ENCODE measurements at regions not wholly inside any gene's neighbourhood (a gene's known extent, or its start where the extent isn't known, plus 50 kb on each side); places are given as distances from the start of the nearest gene placed in this dataset.

GRCh38 chr12:58489394-58489793, 430.9 kb downstream of the LRIG3 start:
- Histone ChIP-seq H3K9ac (ENCODE audit: low read length) (no peak overlapping the region), H3K9me3 (ENCODE audit: low read length) (no peaks in the 10 kb centered on the region), H2AFZ (ENCODE audit: low read length) (no peak overlapping the region), H3K79me2 (ENCODE audit: low read length) (no peaks in the 10 kb centered on the region), H3K4me1 (ENCODE audit: insufficient read depth, low read length) (peaks cover 2% of the 10 kb centered on the region; the same call in 1 of the 2 replicates), H3K4me2 (ENCODE audit: low read length) (no peak overlapping the region), H3K27me3 (ENCODE audit: low read length) (no peaks in the 10 kb centered on the region), H3K4me3 (ENCODE audit: low read length) (no peak overlapping the region), H4K20me1 (ENCODE audit: low read length) (no peaks in the 10 kb centered on the region), H3K36me3 (ENCODE audit: low read depth, low read length) (no peaks in the 10 kb centered on the region), H3K27ac (ENCODE audit: low read length) (no peak overlapping the region), H3K9me2 (replicated peaks; ENCODE audit: low read length) (no peaks in the 10 kb centered on the region), H3F3A (ENCODE audit: low read length, unreplicated experiment) (no peaks in the 10 kb centered on the region)
- intact Hi-C loops (cut with micrococcal nuclease): no loop called here
- ATAC-seq: no peak
- CTCF ChIA-PET: no interaction called here
- no peak for DNase-seq
- TF ChIP-seq CTCF (conservative IDR thresholded peaks at IDR 0.05; ENCODE audit: low read depth, low read length) (no peak), EZH2 (IDR thresholded peaks at IDR 0.05; ENCODE audit: low read length, unreplicated experiment) (no peak), EZH2phosphoT487 (IDR thresholded peaks at IDR 0.05; ENCODE audit: borderline replicate concordance, low read length) (no peak)
- POLR2A ChIA-PET (ENCODE audit: unreplicated experiment): no interaction called here
- no TSS peak for BruUV-seq (replicated peaks)

- ChIA-PET CTCF (no interaction called here), POLR2A (ENCODE audit: unreplicated experiment) (no interaction called here)
- TF ChIP-seq EZH2 (IDR thresholded peaks at IDR 0.05; ENCODE audit: low read length, unreplicated experiment) (no peak), CTCF (conservative IDR thresholded peaks at IDR 0.05; ENCODE audit: low read depth, low read length) (no peak), EZH2phosphoT487 (IDR thresholded peaks at IDR 0.05; ENCODE audit: borderline replicate concordance, low read length) (no peak)
- no peak for ATAC-seq
- Histone ChIP-seq H3K9ac (ENCODE audit: low read length) (no peak overlapping the region), H3F3A (ENCODE audit: low read length, unreplicated experiment) (no peaks in the 10 kb centered on the region), H3K27me3 (ENCODE audit: low read length) (no peaks in the 10 kb centered on the region), H3K27ac (ENCODE audit: low read length) (no peak overlapping the region), H3K9me3 (ENCODE audit: low read length) (no peaks in the 10 kb centered on the region), H3K9me2 (replicated peaks; ENCODE audit: low read length) (no peaks in the 10 kb centered on the region), H3K4me3 (ENCODE audit: low read length) (no peak overlapping the region), H3K79me2 (ENCODE audit: low read length) (no peaks in the 10 kb centered on the region), H4K20me1 (ENCODE audit: low read length) (no peaks in the 10 kb centered on the region), H2AFZ (ENCODE audit: low read length) (no peak overlapping the region), H3K4me2 (ENCODE audit: low read length) (no peak overlapping the region), H3K4me1 (ENCODE audit: insufficient read depth, low read length) (peaks cover 4% of the 10 kb centered on the region; the same call in 1 of the 2 replicates), H3K36me3 (ENCODE audit: low read depth, low read length) (no peaks in the 10 kb centered on the region)
- peak; percentile 10 for DNase-seq
- BruUV-seq (replicated peaks): no TSS peak
- intact Hi-C loops (cut with micrococcal nuclease): no loop called here
Measured at GRCh38 chr12:58491306-58491705, 429.0 kb downstream of the LRIG3 start.

GRCh38 chr12:58496411-58497190, 423.7 kb downstream of the LRIG3 start:
- DNase-seq (peak; percentile 76), ATAC-seq (peak; percentile 48; the same call in 1 of the 2 replicates)
- intact Hi-C loops (cut with micrococcal nuclease): no loop called here
- Histone ChIP-seq H3K4me3 (ENCODE audit: low read length) (no peak overlapping the region), H3K4me2 (ENCODE audit: low read length) (no peak overlapping the region), H3K27ac (ENCODE audit: low read length) (peak overlapping the region; percentile 18), H3K36me3 (ENCODE audit: low read depth, low read length) (no peaks in the 10 kb centered on the region), H3K9ac (ENCODE audit: low read length) (no peak overlapping the region), H3K27me3 (ENCODE audit: low read length) (no peaks in the 10 kb centered on the region), H3K9me3 (ENCODE audit: low read length) (no peaks in the 10 kb centered on the region), H4K20me1 (ENCODE audit: low read length) (no peaks in the 10 kb centered on the region), H3K79me2 (ENCODE audit: low read length) (no peaks in the 10 kb centered on the region), H3F3A (ENCODE audit: low read length, unreplicated experiment) (no peaks in the 10 kb centered on the region), H3K9me2 (replicated peaks; ENCODE audit: low read length) (no peaks in the 10 kb centered on the region), H2AFZ (ENCODE audit: low read length) (0 out of 2 replicates have a peak overlapping the region, but pooled peaks have one; percentile 2), H3K4me1 (ENCODE audit: insufficient read depth, low read length) (peaks cover 21% of the 10 kb centered on the region)
- ChIA-PET POLR2A (ENCODE audit: unreplicated experiment) (no interaction called here), CTCF (no interaction called here)
- TF ChIP-seq EZH2phosphoT487 (IDR thresholded peaks at IDR 0.05; ENCODE audit: borderline replicate concordance, low read length): no peak
- TF ChIP-seq CTCF (conservative IDR thresholded peaks at IDR 0.05; ENCODE audit: low read depth, low read length): no peak
- TF ChIP-seq EZH2 (IDR thresholded peaks at IDR 0.05; ENCODE audit: low read length, unreplicated experiment): no peak
- BruUV-seq (replicated peaks): no TSS peak
